Stimulated activated CD8-positive, alpha-beta memory T cell treated with anti-CD3 and anti-CD28 coated beads, Interleukin-15, amount 100 ng/mL, for 1 hour (primary cell): ENCODE measurements at regions not wholly inside any gene's neighbourhood (a gene's known extent, or its start where the extent isn't known, plus 50 kb on each side); places are given as distances from the start of the nearest gene placed in this dataset.
"Not testable (repeated sequence)": the region's sequence is repeated elsewhere in the genome, so short reads cannot be mapped to it uniquely, and the experiment has no call there.

Experiments
- DNase-seq: peaks from one replicate; pipeline ENCODE4 v3.0.0-alpha.2; 2020; ENCODE audit warnings: low read depth

- no peak for DNase-seq
These were observed 471.9 kb downstream of the RPS29 start for GRCh38 chr14:49114161-49114893.

GRCh38 chr14:49106741-49107667 lies 479.2 kb downstream of the RPS29 start:
- no peak for DNase-seq

- no peak for DNase-seq
These were observed 480.2 kb downstream of the RPS29 start for GRCh38 chr14:49105956-49106355.

- DNase-seq, result no peak
These were observed 480.7 kb downstream of the RPS29 start for GRCh38 chr14:49105512-49105911.

GRCh38 chr14:49092345-49092744 lies 493.8 kb downstream of the RPS29 start:
- no peak for DNase-seq

- DNase-seq, result no peak
These were observed 497.1 kb downstream of the RPS29 start for GRCh38 chr14:49089107-49089506.

GRCh38 chr14:49073292-49073691 lies 512.9 kb downstream of the RPS29 start:
- DNase-seq, result not testable (repeated sequence)

- DNase-seq, result no peak
These were observed 527.7 kb downstream of the RPS29 start for GRCh38 chr14:49058511-49058910.

GRCh38 chr14:49057838-49058510 lies 528.2 kb downstream of the RPS29 start:
- no peak for DNase-seq

GRCh38 chr14:49056021-49056420 lies 530.2 kb downstream of the RPS29 start:
- no peak for DNase-seq

GRCh38 chr14:49052521-49052920 lies 533.7 kb downstream of the RPS29 start:
- DNase-seq, result no peak

- no peak for DNase-seq
These were observed 534.7 kb downstream of the RPS29 start for GRCh38 chr14:49051328-49052060.

GRCh38 chr14:49050822-49051221 lies 535.4 kb downstream of the RPS29 start:
- no peak for DNase-seq

- no peak for DNase-seq
These were observed 536.5 kb downstream of the RPS29 start for GRCh38 chr14:49049711-49050110.

- DNase-seq, result no peak
These were observed 541.2 kb downstream of the RPS29 start for GRCh38 chr14:49044981-49045380.

GRCh38 chr14:49036984-49037516 lies 549.1 kb downstream of the RPS29 start:
- DNase-seq, result no peak

- DNase-seq, result no peak
These were observed 549.9 kb downstream of the RPS29 start for GRCh38 chr14:49036266-49036665.

GRCh38 chr14:49033131-49033530 lies 553.0 kb downstream of the RPS29 start:
- DNase-seq, result no peak

GRCh38 chr14:49031710-49032109 lies 554.5 kb downstream of the RPS29 start:
- not testable (repeated sequence) for DNase-seq

GRCh38 chr14:49019467-49020115 lies 566.6 kb downstream of the RPS29 start:
- no peak for DNase-seq

GRCh38 chr14:49017447-49017846 lies 568.7 kb downstream of the RPS29 start:
- DNase-seq, result no peak
